Skeletal muscle tissue (tissue), 3 donors: ENCODE measurements at regions not wholly inside any gene's neighbourhood (a gene's known extent, or its start where the extent isn't known, plus 50 kb on each side); places are given as distances from the start of the nearest gene placed in this dataset.

Source experiments
- H3K27ac ChIP-seq: one replicate; pipeline ENCODE4 v1.7.0; 2013; ENCODE audit warnings: mild to moderate bottlenecking, low read depth, low read length, inconsistent platforms
- H3K27me3 ChIP-seq, 3 donors: one replicate each; pipeline ENCODE4 v1.7.0; 2013; ENCODE audit warnings: low read length in 3 of 3; ENCODE audit not compliant: control insufficient read depth in 3 of 3, insufficient read depth in 3 of 3
- H3K36me3 ChIP-seq, 3 donors: one replicate each; pipeline ENCODE4 v1.7.0; 2013; ENCODE audit warnings: low read length in 3 of 3; ENCODE audit not compliant: control insufficient read depth in 3 of 3, insufficient read depth in 3 of 3
- H3K4me1 ChIP-seq, 3 donors: one replicate each; pipeline ENCODE4 v1.7.0; 2013; ENCODE audit warnings: low read length in 3 of 3, mild to moderate bottlenecking in 3 of 3; ENCODE audit not compliant: control insufficient read depth in 3 of 3, insufficient read depth in 3 of 3
- H3K4me3 ChIP-seq, 3 donors: one replicate each; pipeline ENCODE4 v1.7.0; 2013; ENCODE audit warnings: low read length in 3 of 3
- H3K9ac ChIP-seq, 3 donors: one replicate each; pipeline ENCODE4 v1.7.0; 2013; ENCODE audit warnings: low read length in 3 of 3, mild to moderate bottlenecking in 3 of 3, moderate library complexity in 2 of 3, low read depth in 1 of 3
- H3K9me3 ChIP-seq, 3 donors: one replicate each; pipeline ENCODE4 v1.7.0; 2013; ENCODE audit warnings: low read length in 3 of 3; ENCODE audit not compliant: control insufficient read depth in 3 of 3
- donor health status: Osteomylitis.

DNA sequence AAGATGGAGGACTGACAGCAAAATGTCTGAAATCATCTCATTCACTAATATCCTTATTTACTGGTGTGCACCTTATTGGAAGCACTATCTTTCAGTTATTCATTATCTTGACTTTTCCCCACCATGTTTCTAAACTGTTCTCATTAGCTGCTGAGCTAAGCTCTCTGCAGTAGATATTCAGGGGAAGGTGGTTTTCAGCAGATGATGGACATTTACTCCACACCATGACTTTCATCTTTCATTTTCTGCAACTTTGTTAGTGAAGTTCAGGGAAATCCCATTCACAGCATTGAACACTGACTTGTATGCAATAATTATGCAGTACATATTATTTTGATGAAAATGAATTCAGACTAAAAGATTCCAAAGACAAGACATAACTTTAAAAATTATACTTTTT, 373.6 kb upstream of the FLRT2 start:
- H3K9ac ChIP-seq = no peak overlapping the region
- H3K4me1 ChIP-seq = no peaks in the 10 kb centered on the region
- H3K36me3 ChIP-seq = no peaks in the 10 kb centered on the region
- H3K27me3 ChIP-seq = no peaks in the 10 kb centered on the region
- H3K4me3 ChIP-seq = no peak overlapping the region
- no peak overlapping the region for H3K27ac ChIP-seq
- no peaks in the 10 kb centered on the region for H3K9me3 ChIP-seq

DNA sequence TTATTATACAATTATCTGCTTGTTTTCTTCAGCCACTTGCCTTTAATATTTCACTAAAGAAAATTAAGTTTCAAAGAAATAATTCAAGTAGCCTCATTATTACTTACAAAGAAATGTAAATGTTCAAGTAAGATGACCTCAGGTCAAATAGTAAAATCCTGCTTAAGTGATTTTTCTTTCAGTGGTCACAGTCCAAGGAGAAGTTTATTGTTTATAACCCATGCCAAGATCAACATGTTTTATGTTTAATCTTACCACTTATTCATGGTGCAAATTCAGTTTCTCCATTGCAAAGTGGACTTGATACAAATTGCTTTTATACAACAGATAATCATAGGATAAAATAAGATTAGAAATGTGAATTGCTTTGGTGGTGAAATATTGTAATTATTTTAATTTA, 370.2 kb upstream of the FLRT2 start:
- Histone ChIP-seq H3K27ac (no peak overlapping the region), H3K27me3 (no peaks in the 10 kb centered on the region), H3K9me3 (no peaks in the 10 kb centered on the region), H3K9ac (no peak overlapping the region), H3K4me1 (no peaks in the 10 kb centered on the region), H3K4me3 (no peak overlapping the region), H3K36me3 (no peaks in the 10 kb centered on the region)

DNA sequence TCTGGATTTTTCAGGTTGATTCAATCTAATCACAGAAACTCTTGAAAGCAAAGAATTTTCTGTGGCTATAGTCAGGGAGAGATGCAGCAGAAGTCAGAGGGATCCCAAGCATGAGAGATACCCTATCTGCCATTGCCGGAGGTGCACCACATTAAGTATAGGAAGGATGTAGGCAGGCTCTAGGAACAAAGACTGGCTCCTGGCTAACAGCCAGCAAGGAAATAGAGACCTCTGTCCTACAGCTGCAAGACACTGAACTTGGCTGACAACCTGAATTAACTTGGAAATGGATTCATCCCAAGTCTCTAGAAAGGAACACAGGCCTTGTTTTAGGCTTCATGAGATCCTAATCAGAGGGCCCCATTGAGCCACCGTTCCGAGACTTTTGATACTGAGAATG, 364.9 kb upstream of the FLRT2 start:
- Histone ChIP-seq H3K36me3 (no peaks in the 10 kb centered on the region), H3K27me3 (no peaks in the 10 kb centered on the region), H3K9me3 (no peaks in the 10 kb centered on the region), H3K4me3 (no peak overlapping the region), H3K27ac (no peak overlapping the region), H3K4me1 (no peaks in the 10 kb centered on the region), H3K9ac (no peak overlapping the region)

DNA sequence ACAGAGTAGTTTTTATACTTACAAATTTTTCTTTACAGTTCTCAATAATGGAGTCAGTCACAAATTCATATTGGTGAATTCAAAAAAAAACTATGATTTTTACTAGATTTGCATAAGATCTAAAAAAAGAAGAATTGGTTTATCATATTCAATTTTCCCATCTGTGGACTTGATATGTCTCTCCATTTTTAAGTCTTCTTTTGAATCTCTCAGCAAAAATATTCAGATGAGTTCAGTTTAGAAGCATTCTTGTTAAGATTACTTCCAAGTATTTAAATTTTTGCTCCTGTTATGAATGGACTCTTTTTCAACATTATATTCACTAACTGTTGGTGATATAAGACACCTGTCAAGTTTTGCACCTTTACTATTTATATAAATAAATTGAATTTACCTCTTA, 360.6 kb upstream of the FLRT2 start:
- H3K9me3 ChIP-seq = no peaks in the 10 kb centered on the region
- H3K27me3 ChIP-seq = no peaks in the 10 kb centered on the region
- no peak overlapping the region for H3K9ac ChIP-seq
- H3K36me3 ChIP-seq = no peaks in the 10 kb centered on the region
- no peak overlapping the region for H3K27ac ChIP-seq
- no peak overlapping the region for H3K4me3 ChIP-seq
- H3K4me1 ChIP-seq = no peaks in the 10 kb centered on the region

DNA sequence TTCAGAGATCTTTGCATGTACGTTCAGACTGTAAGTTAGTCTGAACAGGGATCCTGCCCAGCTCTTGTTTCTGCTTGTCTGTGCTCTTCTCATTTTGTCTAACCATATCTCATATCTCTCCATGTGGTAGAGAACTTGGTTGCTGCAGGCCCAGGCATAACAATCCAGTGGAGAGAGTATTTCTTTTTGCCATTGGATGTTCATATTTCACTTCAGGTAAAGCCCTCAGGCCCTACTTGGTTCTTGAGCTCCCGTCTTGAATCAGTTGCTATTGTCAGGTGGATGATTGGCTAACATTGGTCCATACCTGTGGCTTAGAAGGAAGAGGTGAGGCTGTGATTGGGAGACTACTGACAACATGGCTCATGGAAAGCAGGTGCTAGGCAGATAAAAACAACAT, 357.7 kb upstream of the FLRT2 start:
- Histone ChIP-seq H3K27ac (no peak overlapping the region), H3K36me3 (no peaks in the 10 kb centered on the region), H3K27me3 (no peaks in the 10 kb centered on the region), H3K4me1 (no peaks in the 10 kb centered on the region), H3K9ac (no peak overlapping the region), H3K4me3 (no peak overlapping the region), H3K9me3 (no peaks in the 10 kb centered on the region)

DNA sequence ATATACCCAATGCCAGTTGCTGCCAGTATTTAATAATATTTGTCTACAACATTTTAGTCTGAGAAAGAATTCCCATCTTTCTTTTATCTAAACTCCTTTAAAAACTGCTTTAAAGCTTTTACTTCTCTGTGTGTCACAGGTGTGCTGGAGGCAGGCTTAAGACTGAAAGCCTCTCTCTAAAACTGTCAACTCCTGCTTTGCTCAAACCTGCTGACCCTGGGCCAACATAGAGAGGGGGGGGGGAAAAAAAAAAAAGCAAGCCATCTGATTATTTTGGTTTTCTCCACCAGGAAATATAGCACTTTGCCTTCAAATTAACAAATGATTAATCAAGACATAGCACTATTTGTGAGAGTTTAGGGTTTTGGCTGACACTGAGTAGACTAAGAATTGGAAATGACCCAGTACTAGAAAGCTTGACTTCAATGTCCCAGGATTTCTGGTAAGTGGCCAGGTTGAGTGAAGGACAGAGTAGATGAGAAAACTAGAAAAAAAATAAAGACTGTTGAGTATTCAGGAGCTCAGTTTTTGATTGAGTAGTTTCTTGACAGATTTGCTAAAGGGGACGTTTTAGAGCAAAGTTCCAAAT, 357.0 kb upstream of the FLRT2 start:
- Histone ChIP-seq H3K9me3 (no peaks in the 10 kb centered on the region), H3K27me3 (no peaks in the 10 kb centered on the region), H3K9ac (no peak overlapping the region), H3K4me3 (no peak overlapping the region), H3K36me3 (no peaks in the 10 kb centered on the region), H3K4me1 (no peaks in the 10 kb centered on the region), H3K27ac (no peak overlapping the region)

DNA sequence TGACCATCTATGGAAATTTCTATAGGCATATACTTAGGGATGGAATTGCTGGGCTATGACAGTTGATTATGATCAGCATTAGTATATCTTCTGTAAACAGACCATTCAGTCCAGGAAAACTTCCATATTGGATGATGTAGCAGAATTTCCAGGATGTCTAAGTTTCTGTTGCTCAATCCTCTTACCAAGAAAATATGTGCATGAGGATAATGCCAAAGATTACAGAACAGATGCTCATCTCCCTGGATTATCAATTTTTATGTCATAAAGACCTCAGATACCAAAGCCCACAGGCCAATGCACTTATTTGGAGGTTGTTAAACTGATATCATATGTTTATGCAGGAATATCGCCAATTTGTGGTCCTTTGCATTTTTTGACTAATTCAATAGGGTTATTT, 354.4 kb upstream of the FLRT2 start:
- Histone ChIP-seq H3K27me3 (no peaks in the 10 kb centered on the region), H3K9ac (no peak overlapping the region), H3K27ac (no peak overlapping the region), H3K4me3 (no peak overlapping the region), H3K4me1 (no peaks in the 10 kb centered on the region), H3K9me3 (no peaks in the 10 kb centered on the region), H3K36me3 (no peaks in the 10 kb centered on the region)

DNA sequence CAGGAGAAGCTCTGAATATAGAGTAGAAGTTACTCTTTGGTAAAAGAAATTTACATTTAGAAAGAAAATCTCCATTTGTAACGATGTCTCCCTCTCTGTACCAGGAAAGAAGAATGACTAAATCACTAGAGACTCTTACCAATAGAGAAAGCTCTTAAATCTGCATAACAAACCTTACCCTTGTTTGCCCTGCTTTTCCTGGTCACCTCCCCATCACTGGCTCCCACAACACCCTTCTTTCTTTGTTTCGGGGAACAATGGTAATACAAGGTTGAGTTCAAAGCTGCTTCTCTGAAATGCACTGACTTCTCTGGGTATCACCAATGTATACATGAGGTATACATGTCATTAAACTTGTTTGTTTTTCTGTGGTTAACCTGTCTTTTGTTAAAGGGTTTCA, 351.1 kb upstream of the FLRT2 start:
- Histone ChIP-seq H3K4me3 (no peak overlapping the region), H3K4me1 (no peaks in the 10 kb centered on the region), H3K9me3 (no peaks in the 10 kb centered on the region), H3K9ac (no peak overlapping the region), H3K27me3 (no peaks in the 10 kb centered on the region), H3K36me3 (no peaks in the 10 kb centered on the region), H3K27ac (no peak overlapping the region)

DNA sequence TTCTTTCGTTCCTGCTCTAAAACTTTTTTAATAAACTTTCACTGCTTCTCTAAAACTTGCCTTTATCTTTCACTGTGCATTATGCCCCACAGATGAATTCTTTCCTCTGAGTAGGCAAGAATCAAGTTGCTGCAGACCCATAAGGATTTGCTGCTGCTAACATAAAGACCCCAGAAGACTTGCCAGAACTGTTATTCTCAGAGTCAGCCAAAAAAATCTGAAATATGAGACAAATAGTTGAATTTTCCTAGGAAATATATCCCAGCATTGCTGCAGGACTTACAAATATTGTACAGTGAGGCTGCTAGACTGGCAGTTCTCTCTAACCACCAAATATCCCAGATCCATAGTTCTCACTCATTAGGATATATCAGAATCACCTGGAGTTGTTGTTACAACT, 349.1 kb upstream of the FLRT2 start:
- H3K27me3 ChIP-seq = no peaks in the 10 kb centered on the region
- no peaks in the 10 kb centered on the region for H3K9me3 ChIP-seq
- no peak overlapping the region for H3K4me3 ChIP-seq
- no peaks in the 10 kb centered on the region for H3K4me1 ChIP-seq
- H3K27ac ChIP-seq = no peak overlapping the region
- no peaks in the 10 kb centered on the region for H3K36me3 ChIP-seq
- H3K9ac ChIP-seq = no peak overlapping the region

DNA sequence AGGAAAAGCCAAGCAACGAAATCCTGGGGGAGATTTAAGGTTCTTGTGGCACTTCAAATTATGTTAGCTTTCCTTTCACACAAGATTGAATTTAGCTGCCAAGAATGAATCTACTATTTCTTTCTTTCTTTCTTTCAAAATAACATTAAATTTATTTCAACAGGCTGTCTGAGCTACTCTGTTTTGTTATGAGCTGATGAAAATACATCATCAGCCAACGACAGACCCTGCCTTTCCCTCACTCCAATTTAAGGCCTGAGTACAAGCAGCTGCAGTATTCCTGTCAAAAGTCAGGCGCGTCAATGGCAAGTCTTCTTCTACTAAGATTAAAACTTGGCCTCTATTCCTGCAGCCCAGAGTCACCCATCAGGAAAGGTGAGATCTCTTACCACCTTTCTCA, 347.7 kb upstream of the FLRT2 start:
- Histone ChIP-seq H3K4me3 (no peak overlapping the region), H3K27ac (no peak overlapping the region), H3K36me3 (no peaks in the 10 kb centered on the region), H3K9ac (no peak overlapping the region), H3K9me3 (no peaks in the 10 kb centered on the region), H3K4me1 (no peaks in the 10 kb centered on the region), H3K27me3 (peaks cover 0 to 3% (median 0%) of the 10 kb centered on the region in 3 donors)

DNA sequence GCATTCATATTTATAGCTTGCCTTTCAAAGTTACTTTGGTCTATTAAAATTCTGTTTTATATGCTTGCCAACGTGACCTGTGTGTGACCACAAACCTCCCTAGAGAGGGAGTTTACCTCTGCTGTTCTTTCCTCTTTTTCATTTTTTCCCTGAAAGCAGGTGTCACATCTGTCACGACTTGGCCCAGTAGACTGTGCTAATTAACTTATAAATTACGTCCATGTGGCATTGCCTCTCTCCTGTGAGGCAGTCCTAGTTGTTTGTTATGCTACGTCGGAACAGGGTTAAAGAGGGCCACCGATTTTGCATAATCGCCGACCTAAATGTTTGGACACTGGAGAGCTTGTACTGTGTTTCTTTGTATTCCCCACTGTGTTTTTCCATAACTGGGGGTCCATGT, 343.9 kb upstream of the FLRT2 start:
- Histone ChIP-seq H3K27me3 (peaks cover 0 to 3% (median 0%) of the 10 kb centered on the region in 3 donors), H3K9me3 (no peaks in the 10 kb centered on the region), H3K4me1 (no peaks in the 10 kb centered on the region), H3K4me3 (no peak overlapping the region), H3K27ac (no peak overlapping the region), H3K36me3 (no peaks in the 10 kb centered on the region), H3K9ac (no peak overlapping the region)
